ENCODE measurements at regions not wholly inside any gene's neighbourhood (a gene's known extent, or its start where the extent isn't known, plus 50 kb on each side); places are given as distances from the start of the nearest gene placed in this dataset.

- DNase-seq (ENCODE audit: low read depth in 1 of 2, low spot score in 1 of 2), result peak in 1 of 2 experiments; percentile 76
- in situ Hi-C loops (cut with HindIII; ENCODE audit: low pct_unique_long_range_greater_than_20kb, low sequenced_read_pairs), result no loop called here
- no peak for TF ChIP-seq JUND (IDR thresholded peaks at IDR 0.05; ENCODE audit: low read depth)
These were observed 373.0 kb upstream of the MEF2C start for GRCh38 chr5:89255845-89256463.

DNA sequence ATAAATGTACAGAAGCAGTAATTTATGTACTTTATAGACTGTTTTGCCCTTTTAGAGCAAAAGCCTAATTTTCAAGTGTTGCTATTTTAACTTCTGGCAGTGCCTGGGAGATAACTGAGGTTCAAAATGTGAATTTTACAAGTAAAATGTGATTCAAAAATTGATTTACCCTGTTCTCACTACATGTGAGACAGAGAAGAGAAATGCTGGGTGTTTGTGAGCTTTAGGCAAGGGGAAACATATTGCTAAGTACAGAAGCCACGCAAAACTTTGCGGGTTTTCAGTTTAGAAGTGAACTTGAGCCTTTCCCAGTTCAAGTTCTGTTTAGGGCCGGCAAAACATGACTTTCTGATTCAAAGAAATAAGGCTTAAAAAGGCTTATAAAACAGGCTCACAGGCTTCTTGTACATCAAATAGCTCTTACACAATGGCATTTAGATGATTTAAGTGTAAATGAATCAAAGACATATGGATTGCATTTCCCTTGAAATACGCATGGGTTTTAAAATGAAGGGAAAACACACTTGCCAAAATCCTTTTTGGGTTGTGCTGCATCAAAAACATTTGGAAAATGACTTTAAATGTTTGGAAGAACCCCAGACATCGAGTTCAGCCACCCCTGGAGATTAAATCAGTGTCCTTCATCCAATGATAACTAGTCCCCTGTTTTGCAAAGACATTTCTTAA is 370.8 kb upstream of the MEF2C start:
- in situ Hi-C loops (cut with HindIII; ENCODE audit: low pct_unique_long_range_greater_than_20kb, low sequenced_read_pairs), result no loop called here
- TF ChIP-seq JUND (IDR thresholded peaks at IDR 0.05; ENCODE audit: low read depth), result no peak
- no peak for DNase-seq (ENCODE audit: low read depth in 1 of 2, low spot score in 1 of 2)

DNA sequence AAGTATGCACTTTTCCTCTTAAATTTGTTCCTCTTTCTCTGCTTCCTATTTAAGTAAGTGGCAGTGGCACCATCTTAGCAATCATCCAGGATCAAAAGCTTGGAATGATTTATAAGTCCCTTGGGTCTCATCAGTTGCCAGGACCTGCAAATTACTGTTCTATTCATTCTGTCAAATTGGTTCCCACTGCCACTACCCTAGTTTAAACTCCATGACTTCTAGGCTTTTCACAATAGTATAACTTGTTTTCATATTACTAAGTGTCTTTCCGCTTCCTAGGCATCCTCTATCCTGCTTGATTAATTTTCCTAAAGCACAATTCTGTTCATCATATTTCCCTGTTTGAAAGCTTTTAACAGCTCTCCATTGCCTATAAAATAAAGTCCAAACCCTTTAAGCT is 363.9 kb upstream of the MEF2C start:
- in situ Hi-C loops (cut with HindIII; ENCODE audit: low pct_unique_long_range_greater_than_20kb, low sequenced_read_pairs), result no loop called here
- no peak for DNase-seq (ENCODE audit: low read depth in 1 of 2, low spot score in 1 of 2)
- no peak for TF ChIP-seq JUND (IDR thresholded peaks at IDR 0.05; ENCODE audit: low read depth)

GRCh38 chr5:89246252-89246651 is 363.3 kb upstream of the MEF2C start:
- in situ Hi-C loops (cut with HindIII; ENCODE audit: low pct_unique_long_range_greater_than_20kb, low sequenced_read_pairs), result no loop called here
- no peak for DNase-seq (ENCODE audit: low read depth in 1 of 2, low spot score in 1 of 2)
- TF ChIP-seq JUND (IDR thresholded peaks at IDR 0.05; ENCODE audit: low read depth), result no peak

GRCh38 chr5:89243611-89244010 is 360.6 kb upstream of the MEF2C start:
- in situ Hi-C loops (cut with HindIII; ENCODE audit: low pct_unique_long_range_greater_than_20kb, low sequenced_read_pairs), result no loop called here
- no peak for DNase-seq (ENCODE audit: low read depth in 1 of 2, low spot score in 1 of 2)
- no peak for TF ChIP-seq JUND (IDR thresholded peaks at IDR 0.05; ENCODE audit: low read depth)

DNA sequence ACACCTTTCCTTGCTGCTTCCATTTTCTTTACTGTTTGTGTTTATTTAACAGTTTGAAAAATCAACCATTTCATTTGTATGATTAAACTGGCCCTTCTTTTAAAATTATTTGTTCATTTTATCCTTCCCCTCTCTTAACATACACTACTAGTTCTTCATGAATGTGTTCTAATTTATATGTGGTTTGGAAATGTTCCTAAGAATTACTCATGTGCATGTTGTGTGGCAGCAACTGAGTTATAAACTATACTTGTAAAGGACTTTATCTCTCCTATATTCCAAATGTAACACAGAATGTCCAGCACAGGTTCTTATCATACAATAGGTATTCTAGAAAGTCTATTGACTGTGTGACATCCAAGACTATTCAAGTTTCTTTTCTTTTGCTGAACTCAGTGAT is 358.2 kb upstream of the MEF2C start:
- no peak for TF ChIP-seq JUND (IDR thresholded peaks at IDR 0.05; ENCODE audit: low read depth)
- in situ Hi-C loops (cut with HindIII; ENCODE audit: low pct_unique_long_range_greater_than_20kb, low sequenced_read_pairs), result no loop called here

DNA sequence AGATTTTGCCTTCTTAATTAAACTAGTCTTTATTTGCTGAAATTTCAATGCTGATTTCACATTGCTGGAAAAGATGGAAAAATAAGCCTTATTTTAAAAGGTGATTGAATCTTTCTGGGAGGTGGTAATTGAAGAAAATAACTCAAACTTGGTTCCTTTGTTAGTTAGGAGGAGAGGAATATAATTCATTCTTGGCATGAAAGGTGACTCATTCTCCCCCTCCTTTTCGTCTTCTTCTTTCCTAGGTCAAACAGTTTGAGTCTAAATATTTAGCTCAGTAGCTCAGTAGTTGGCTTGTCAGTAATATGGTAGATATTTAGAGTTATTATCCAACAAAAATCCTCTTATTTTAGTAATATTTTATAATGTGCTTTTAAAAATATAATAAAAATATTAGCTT is 353.9 kb upstream of the MEF2C start:
- TF ChIP-seq JUND (IDR thresholded peaks at IDR 0.05; ENCODE audit: low read depth), result no peak
- in situ Hi-C loops (cut with HindIII; ENCODE audit: low pct_unique_long_range_greater_than_20kb, low sequenced_read_pairs), result no loop called here
- DNase-seq (ENCODE audit: low read depth in 1 of 2, low spot score in 1 of 2), result no peak

More for the DNA sequence above, 358.2 kb upstream of the MEF2C start:
- DNase-seq (ENCODE audit: low read depth in 1 of 2, low spot score in 1 of 2), result no peak

GRCh38 chr5:89233462-89233861 is 350.5 kb upstream of the MEF2C start:
- no peak for DNase-seq (ENCODE audit: low read depth in 1 of 2, low spot score in 1 of 2)
- no peak for TF ChIP-seq JUND (IDR thresholded peaks at IDR 0.05; ENCODE audit: low read depth)
- in situ Hi-C loops (cut with HindIII; ENCODE audit: low pct_unique_long_range_greater_than_20kb, low sequenced_read_pairs), result no loop called here

- in situ Hi-C loops (cut with HindIII; ENCODE audit: low pct_unique_long_range_greater_than_20kb, low sequenced_read_pairs), result no loop called here
- no peak for DNase-seq (ENCODE audit: low read depth in 1 of 2, low spot score in 1 of 2)
- no peak for TF ChIP-seq JUND (IDR thresholded peaks at IDR 0.05; ENCODE audit: low read depth)
These were observed 349.2 kb upstream of the MEF2C start for GRCh38 chr5:89232139-89232603.

GRCh38 chr5:89230178-89230577 is 347.2 kb upstream of the MEF2C start:
- in situ Hi-C loops (cut with HindIII; ENCODE audit: low pct_unique_long_range_greater_than_20kb, low sequenced_read_pairs), result no loop called here
- no peak for DNase-seq (ENCODE audit: low read depth in 1 of 2, low spot score in 1 of 2)
- TF ChIP-seq JUND (IDR thresholded peaks at IDR 0.05; ENCODE audit: low read depth), result no peak

DNA sequence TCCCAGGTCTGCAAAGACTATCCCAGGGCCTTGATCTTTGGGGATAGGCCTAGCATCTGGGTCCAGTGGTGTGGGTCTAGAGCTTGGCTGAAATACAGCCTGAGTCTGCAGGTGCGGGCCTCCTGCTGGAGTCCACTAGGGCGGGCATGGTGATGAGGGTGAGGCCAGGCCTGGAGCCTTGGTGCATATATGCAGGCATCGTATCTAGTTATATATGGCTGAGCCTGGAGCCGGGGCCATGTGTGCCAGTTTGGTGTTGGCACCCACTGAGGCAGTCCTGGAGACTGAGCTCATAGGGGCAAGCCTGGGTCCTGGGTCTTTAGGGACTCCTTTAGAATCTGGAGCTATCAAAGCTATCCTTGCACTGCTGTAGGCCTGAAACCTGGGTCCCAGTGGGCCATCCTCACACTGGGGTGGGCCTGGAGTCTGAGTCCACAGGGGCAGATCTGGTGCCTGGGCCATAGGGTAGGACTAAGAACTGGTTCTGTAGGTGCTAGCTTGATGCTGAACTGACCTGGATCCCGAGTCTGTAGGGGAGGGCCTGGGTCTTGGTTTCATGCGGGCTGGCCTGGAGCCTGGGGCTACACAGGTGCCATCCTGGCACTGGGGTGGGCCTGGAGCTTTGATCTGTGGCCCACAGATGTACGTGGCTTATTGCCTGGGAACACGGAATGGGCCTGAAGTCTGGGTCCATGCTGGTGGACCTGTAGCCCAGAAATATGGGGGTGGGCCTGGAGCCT is 346.5 kb upstream of the MEF2C start:
- no peak for TF ChIP-seq JUND (IDR thresholded peaks at IDR 0.05; ENCODE audit: low read depth)
- in situ Hi-C loops (cut with HindIII; ENCODE audit: low pct_unique_long_range_greater_than_20kb, low sequenced_read_pairs), result no loop called here
- DNase-seq (ENCODE audit: low read depth in 1 of 2, low spot score in 1 of 2), result no peak

DNA sequence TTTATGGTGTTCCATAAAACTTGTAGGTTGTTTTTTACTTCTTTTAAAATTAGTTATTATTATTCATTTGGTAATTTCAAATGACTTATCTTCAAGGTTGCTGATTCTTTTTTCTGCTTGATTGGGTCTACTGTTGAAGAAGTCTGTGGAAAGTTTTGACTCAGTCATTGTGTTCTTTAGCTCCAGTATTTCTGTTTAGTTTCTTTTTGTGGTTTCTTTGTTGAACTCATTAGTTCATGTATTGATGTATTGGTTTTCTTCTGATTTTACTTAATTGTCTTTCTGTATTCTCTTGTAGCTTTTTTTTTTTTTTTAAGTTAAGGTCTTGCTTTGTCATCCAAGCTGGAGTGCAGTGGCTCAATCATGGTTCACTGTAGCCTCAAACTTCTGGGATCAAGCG is 345.4 kb upstream of the MEF2C start:
- no peak for DNase-seq (ENCODE audit: low read depth in 1 of 2, low spot score in 1 of 2)
- TF ChIP-seq JUND (IDR thresholded peaks at IDR 0.05; ENCODE audit: low read depth), result no peak
- in situ Hi-C loops (cut with HindIII; ENCODE audit: low pct_unique_long_range_greater_than_20kb, low sequenced_read_pairs), result no loop called here

DNA sequence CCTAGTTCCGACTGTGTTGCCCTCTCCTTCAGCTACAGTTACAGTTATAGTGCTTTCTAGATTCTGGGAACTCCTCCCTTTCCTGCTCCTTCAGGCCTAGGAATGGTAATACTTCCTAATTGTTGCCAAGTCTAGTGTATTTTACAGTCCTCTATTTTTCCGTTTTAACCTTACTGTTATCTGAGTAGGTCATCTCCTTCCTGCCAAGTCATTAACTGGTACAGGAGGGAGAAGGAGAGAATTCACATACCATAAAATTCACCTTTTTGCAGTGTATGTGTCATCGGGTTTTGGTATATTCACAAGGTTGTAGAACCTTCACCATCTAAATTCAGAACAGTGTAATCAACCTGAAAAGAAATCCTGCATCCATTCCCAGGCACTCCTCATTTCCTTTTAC is 335.4 kb upstream of the MEF2C start:
- TF ChIP-seq JUND (IDR thresholded peaks at IDR 0.05; ENCODE audit: low read depth), result no peak
- in situ Hi-C loops (cut with HindIII; ENCODE audit: low pct_unique_long_range_greater_than_20kb, low sequenced_read_pairs), result no loop called here
- DNase-seq (ENCODE audit: low read depth in 1 of 2, low spot score in 1 of 2), result no peak

Data from T47D (cell line).